HEK293 (cell line): ENCODE measurements at regions not wholly inside any gene's neighbourhood (a gene's known extent, or its start where the extent isn't known, plus 50 kb on each side); places are given as distances from the start of the nearest gene placed in this dataset.

ENCODE experiments used
- CTCF ChIA-PET: fragments of 350-600 bp; formaldehyde crosslinking; extraction: SDS; loops from one replicate; lab custom pipeline; 2021; ENCODE audit warnings: antibody characterized with exemption; lab: Yijun Ruan, JAX
- POLR2A ChIA-PET: fragments of 300-600 bp; formaldehyde crosslinking; extraction: SDS; loops from one replicate; lab custom pipeline; 2020; ENCODE audit warnings: antibody characterized with exemption, inconsistent platforms; lab: Yijun Ruan, JAX
- H3K27ac ChIP-seq: fragments of 200-500 bp; sonication (Bioruptor generic); 2 replicates; pipeline ENCODE4 v1.5.1; 2014; ENCODE audit warnings: low read depth, low read length, control low read depth, inconsistent platforms; ENCODE audit errors: extremely low read depth
- H3K36me3 ChIP-seq, 2 experiments: fragments of 200-500 bp in 1 of 2; sonication (Bioruptor generic) in 1 of 2; 1 replicate in 1 of 2; 2 replicates in 1 of 2; pipeline ENCODE4 v1.5.1; 2014 to 2017; ENCODE audit warnings: inconsistent platforms in 2 of 2, low read length in 2 of 2; ENCODE audit not compliant: control insufficient read depth in 2 of 2, insufficient read depth in 1 of 2
- H3K4me1 ChIP-seq: fragments of 200-500 bp; sonication (Bioruptor generic); 2 replicates; pipeline ENCODE4 v1.5.1; 2014; ENCODE audit warnings: mild to moderate bottlenecking, low read length, inconsistent platforms; ENCODE audit not compliant: control insufficient read depth, insufficient read depth
- H3K4me3 ChIP-seq: 2 replicates; pipeline ENCODE4 v1.5.1; 2011; ENCODE audit warnings: low read depth, mild to moderate bottlenecking, control low read depth, low read length, moderate library complexity
- H3K9me3 ChIP-seq: fragments of 200-500 bp; sonication (Bioruptor generic); 2 replicates; pipeline ENCODE4 v1.5.1; 2014; ENCODE audit warnings: low read depth, low read length, inconsistent platforms; ENCODE audit not compliant: control insufficient read depth, insufficient read depth
- BCL11A ChIP-seq: fragments of 450-650 bp; formaldehyde crosslinking; IDR thresholded peaks from 2 replicates; pipeline ENCODE4 v1.5.1; 2016; ENCODE audit warnings: low read depth, missing biosample characterization, missing genetic modification characterization
- CTCF ChIP-seq: fragments of 450-650 bp; formaldehyde crosslinking; IDR thresholded peaks from 2 replicates; pipeline ENCODE4 v1.5.1; 2016; ENCODE audit warnings: missing biosample characterization, missing genetic modification characterization
- GFI1B ChIP-seq: fragments of 450-650 bp; formaldehyde crosslinking; IDR thresholded peaks from 2 replicates; pipeline ENCODE4 v1.5.1; 2016; ENCODE audit warnings: missing biosample characterization, missing genetic modification characterization
- KLF1 ChIP-seq: fragments of 450-650 bp; formaldehyde crosslinking; IDR thresholded peaks from 2 replicates; pipeline ENCODE4 v1.5.1; 2016; ENCODE audit warnings: missing biosample characterization, missing genetic modification characterization
- SETDB1 ChIP-seq: IDR thresholded peaks from one replicate; pipeline ENCODE4 v1.6.1; 2017; ENCODE audit warnings: mild to moderate bottlenecking, low read length, moderate library complexity, mixed read lengths; ENCODE audit not compliant: insufficient read length
- TSHZ1 ChIP-seq: fragments of 450-650 bp; formaldehyde crosslinking; IDR thresholded peaks from 2 replicates; pipeline ENCODE4 v1.5.1; 2016; ENCODE audit warnings: missing biosample characterization, missing genetic modification characterization, borderline replicate concordance
- ZBTB21 ChIP-seq: fragments of 450-650 bp; formaldehyde crosslinking; IDR thresholded peaks from 2 replicates; pipeline ENCODE4 v1.5.1; 2017; ENCODE audit warnings: missing biosample characterization, missing genetic modification characterization
- ZBTB26 ChIP-seq: fragments of 450-650 bp; formaldehyde crosslinking; optimal IDR thresholded peaks from 2 replicates; pipeline ENCODE3; 2016; ENCODE audit warnings: missing biosample characterization, mild to moderate bottlenecking, missing genetic modification characterization
- ZBTB8A ChIP-seq: fragments of 450-650 bp; formaldehyde crosslinking; IDR thresholded peaks from 2 replicates; pipeline ENCODE4 v1.5.1; 2016; ENCODE audit warnings: missing biosample characterization, missing genetic modification characterization
- ZNF138 ChIP-seq: fragments of 450-650 bp; formaldehyde crosslinking; IDR thresholded peaks from 2 replicates; pipeline ENCODE4 v1.5.1; 2016; ENCODE audit warnings: missing biosample characterization, missing genetic modification characterization, borderline replicate concordance
- ZNF140 ChIP-seq: fragments of 450-650 bp; formaldehyde crosslinking; IDR thresholded peaks from 2 replicates; pipeline ENCODE4 v1.5.1; 2016; ENCODE audit warnings: missing biosample characterization, missing genetic modification characterization
- ZNF146 ChIP-seq: fragments of 450-650 bp; formaldehyde crosslinking; IDR thresholded peaks from 2 replicates; pipeline ENCODE4 v1.5.1; 2016; ENCODE audit warnings: missing biosample characterization, missing genetic modification characterization
- ZNF175 ChIP-seq: fragments of 450-650 bp; formaldehyde crosslinking; IDR thresholded peaks from 2 replicates; pipeline ENCODE4 v1.5.1; 2016; ENCODE audit warnings: missing biosample characterization, missing genetic modification characterization
- ZNF223 ChIP-seq: fragments of 450-650 bp; formaldehyde crosslinking; IDR thresholded peaks from 2 replicates; pipeline ENCODE4 v1.5.1; 2016; ENCODE audit warnings: missing biosample characterization, missing genetic modification characterization
- ZNF248 ChIP-seq: fragments of 450-650 bp; formaldehyde crosslinking; IDR thresholded peaks from 2 replicates; pipeline ENCODE4 v1.5.1; 2017; ENCODE audit warnings: missing biosample characterization, missing genetic modification characterization
- ZNF266 ChIP-seq: fragments of 450-650 bp; formaldehyde crosslinking; IDR thresholded peaks from 2 replicates; pipeline ENCODE4 v1.5.1; 2016; ENCODE audit warnings: missing biosample characterization, missing genetic modification characterization, low read depth
- ZNF280C ChIP-seq: fragments of 450-650 bp; formaldehyde crosslinking; IDR thresholded peaks from 2 replicates; pipeline ENCODE4 v1.5.1; 2016; ENCODE audit warnings: missing biosample characterization, missing genetic modification characterization
- ZNF544 ChIP-seq: fragments of 450-650 bp; formaldehyde crosslinking; IDR thresholded peaks from 2 replicates; pipeline ENCODE4 v1.5.0; 2017; ENCODE audit warnings: missing biosample characterization, missing genetic modification characterization
- ZNF560 ChIP-seq: fragments of 450-650 bp; formaldehyde crosslinking; IDR thresholded peaks from 2 replicates; pipeline ENCODE4 v1.5.1; 2017; ENCODE audit warnings: missing biosample characterization, missing genetic modification characterization, borderline replicate concordance
- ZNF561 ChIP-seq: fragments of 450-650 bp; IDR thresholded peaks from 2 replicates; pipeline ENCODE4 v1.5.1; 2018; ENCODE audit warnings: missing biosample characterization, missing genetic modification characterization, borderline replicate concordance
- ZNF704 ChIP-seq: fragments of 450-650 bp; formaldehyde crosslinking; IDR thresholded peaks from 2 replicates; pipeline ENCODE4 v1.5.1; 2016; ENCODE audit warnings: missing biosample characterization, missing genetic modification characterization
- ZSCAN16 ChIP-seq: fragments of 450-650 bp; formaldehyde crosslinking; IDR thresholded peaks from 2 replicates; pipeline ENCODE4 v1.5.1; 2016; ENCODE audit warnings: missing biosample characterization, missing genetic modification characterization

- CTCF ChIA-PET = no interaction called here
- no peaks in the 10 kb centered on the region for H3K9me3 ChIP-seq
- TF ChIP-seq ZNF560 (tag by site-specific recombination) (no peak), TSHZ1 (tag by site-specific recombination) (no peak), ZNF248 (no peak), ZSCAN16 (tag by site-specific recombination) (no peak), SETDB1 (no peak), CTCF (no peak), ZBTB21 (no peak), ZBTB8A (tag by site-specific recombination) (no peak), ZNF138 (tag by site-specific recombination) (no peak), ZNF146 (no peak), ZNF223 (no peak), GFI1B (tag by site-specific recombination) (no peak), ZNF266 (tag by site-specific recombination) (no peak)
Measured at GRCh38 chr20:59411170-59411569, 110.8 kb downstream of the EDN3 start.

GRCh38 chr20:59411589-59411988 lies 111.2 kb downstream of the EDN3 start:
- CTCF ChIA-PET = no interaction called here
- TF ChIP-seq ZBTB26 (no peak), ZNF704 (tag by site-specific recombination) (no peak), ZNF280C (tag by site-specific recombination) (no peak), BCL11A (no peak), ZSCAN16 (tag by site-specific recombination) (no peak), ZNF140 (tag by site-specific recombination) (no peak), KLF1 (tag by site-specific recombination) (no peak), ZNF175 (no peak), ZNF561 (tag by site-specific recombination) (no peak), ZNF544 (tag by site-specific recombination) (no peak)
- TF ChIP-seq, all 188 proteins: peak for 0
- Histone ChIP-seq H3K36me3 (no peaks in the 10 kb centered on the region), H3K4me1 (no peaks in the 10 kb centered on the region), H3K9me3 (no peaks in the 10 kb centered on the region), H3K4me3 (no peak overlapping the region), H3K27ac (no peak overlapping the region)
- POLR2A ChIA-PET = no interaction called here

More at GRCh38 chr20:59411170-59411569, 110.8 kb downstream of the EDN3 start:
- Histone ChIP-seq H3K4me3 (no peak overlapping the region), H3K36me3 (no peaks in the 10 kb centered on the region), H3K27ac (no peak overlapping the region), H3K4me1 (no peaks in the 10 kb centered on the region)
- POLR2A ChIA-PET = no interaction called here
